HCT116 (cell line): ENCODE measurements at regions not wholly inside any gene's neighbourhood (a gene's known extent, or its start where the extent isn't known, plus 50 kb on each side); places are given as distances from the start of the nearest gene placed in this dataset.

Source experiments
- ATAC-seq: fragments of 200-7000 bp; cut with Tn5 transposase; 2 replicates; pipeline ENCODE4 v1.9.1; 2020; ENCODE audit warnings: mild to moderate bottlenecking, moderate library complexity
- BruUV-seq: library from RNA; stranded (reverse); fragments of 400-500 nt; replicated peaks from 2 replicates; lab custom pipeline; 2021; lab: Mats Ljungman, UMichigan
- CTCF ChIA-PET: fragments of 300-600 bp; sonication (Branson Sonifier 250); formaldehyde crosslinking; loops from one replicate; lab custom pipeline; 2021; ENCODE audit warnings: antibody characterized with exemption; lab: Charles Lee
- POLR2A ChIA-PET: fragments of 300-600, 350-600 bp; sonication (Branson Sonifier 250); formaldehyde crosslinking; loops from one replicate; lab custom pipeline; 2021; ENCODE audit warnings: antibody characterized with exemption; lab: Charles Lee
- RAD21 ChIA-PET, 2 experiments: fragments of 300-600 bp; sonication (Branson Sonifier 250); formaldehyde crosslinking; loops; one replicate each; lab custom pipeline; 2023; ENCODE audit warnings: low total read pairs in 2 of 2; ENCODE audit not compliant: uncharacterized antibody in 2 of 2, unreplicated experiment in 2 of 2, low non-redundant PET in 1 of 2; lab: Charles Lee
- DNase-seq: peaks from one replicate; pipeline ENCODE4 v3.0.0-alpha.2; 2010; ENCODE audit warnings: low read depth, low spot score
- H2AFZ ChIP-seq: fragments of 200-600 bp; shearing (Covaris generic), sonication (generic); 2 replicates; pipeline ENCODE4 v1.6.1; 2017; ENCODE audit warnings: low read depth, mixed run types, mixed read lengths, antibody characterized with exemption, low read length; ENCODE audit not compliant: poor library complexity, severe bottlenecking
- H3K27ac ChIP-seq: 2 replicates; pipeline ENCODE4 v1.5.1; 2012; ENCODE audit warnings: low read depth, low read length
- H3K27me3 ChIP-seq: fragments of 200-600 bp; sonication (generic); 2 replicates; pipeline ENCODE4 v1.6.1; 2016; ENCODE audit warnings: mixed run types, low read length, mixed read lengths; ENCODE audit not compliant: insufficient read depth
- H3K36me3 ChIP-seq, 2 experiments: fragments of 200-500 bp in 1 of 2; fragments of 200-600 bp in 1 of 2; sonication (Bioruptor generic) in 1 of 2; sonication (generic) in 1 of 2; 2 replicates each; pipeline versions ENCODE4 v1.5.1 to v1.6.1; 2014 to 2016; ENCODE audit warnings: low read length in 2 of 2, inconsistent platforms in 1 of 2, mixed read lengths in 1 of 2, mixed run types in 1 of 2; ENCODE audit not compliant: insufficient read depth in 2 of 2, control insufficient read depth in 1 of 2
- H3K4me1 ChIP-seq, 2 experiments: fragments of 200-600 bp in 1 of 2; sonication (generic) in 1 of 2; 2 replicates each; pipeline versions ENCODE4 v1.5.1 to v1.6.1; 2012 to 2017; ENCODE audit warnings: low read length in 2 of 2, inconsistent platforms in 1 of 2, mild to moderate bottlenecking in 1 of 2, mixed read lengths in 1 of 2, mixed run types in 1 of 2, moderate library complexity in 1 of 2; ENCODE audit not compliant: insufficient read depth in 2 of 2, control insufficient read depth in 1 of 2
- H3K4me2 ChIP-seq: fragments of 200-600 bp; sonication (generic); 2 replicates; pipeline ENCODE4 v1.6.1; 2017; ENCODE audit warnings: mixed run types, low read length, mixed read lengths
- H3K4me3 ChIP-seq, 2 experiments: fragments of 200-600 bp in 1 of 2; sonication (generic) in 1 of 2; replicated peaks in 1 of 2; 2 replicates each; pipeline ENCODE4 v1.5.1; 2011 to 2016; ENCODE audit warnings: low read length in 2 of 2, control low read depth in 1 of 2, low read depth in 1 of 2, mild to moderate bottlenecking in 1 of 2, mixed read lengths in 1 of 2, mixed run types in 1 of 2
- H3K79me2 ChIP-seq: fragments of 200-600 bp; sonication (generic); 2 replicates; pipeline ENCODE4 v1.6.1; 2017; ENCODE audit warnings: mild to moderate bottlenecking, mixed run types, low read length, moderate library complexity, mixed read lengths; ENCODE audit not compliant: insufficient read depth
- H3K9ac ChIP-seq: fragments of 200-600 bp; sonication (generic); 2 replicates; pipeline ENCODE4 v1.6.1; 2016; ENCODE audit warnings: low read length, mixed read lengths
- H3K9me2 ChIP-seq: fragments of 200-600 bp; sonication (generic), shearing (Covaris generic); 2 replicates; pipeline ENCODE4 v1.6.1; 2017; ENCODE audit warnings: mixed run types, mild to moderate bottlenecking, moderate library complexity; ENCODE audit not compliant: insufficient read depth
- H3K9me3 ChIP-seq, 2 experiments: fragments of 200-500 bp in 1 of 2; fragments of 200-600 bp in 1 of 2; sonication (Bioruptor generic) in 1 of 2; sonication (generic) in 1 of 2; 2 replicates each; pipeline ENCODE4 v1.6.1; 2014 to 2017; ENCODE audit warnings: low read length in 2 of 2, mixed read lengths in 2 of 2, inconsistent platforms in 1 of 2, low read depth in 1 of 2, mild to moderate bottlenecking in 1 of 2, mixed run types in 1 of 2, moderate library complexity in 1 of 2; ENCODE audit not compliant: control insufficient read depth in 1 of 2, insufficient read depth in 1 of 2
- H4K20me1 ChIP-seq: fragments of 200-600 bp; sonication (generic), shearing (Covaris generic); 2 replicates; pipeline ENCODE4 v1.6.1; 2017; ENCODE audit warnings: mixed run types, mild to moderate bottlenecking, moderate library complexity; ENCODE audit not compliant: insufficient read depth
- CTCF ChIP-seq, 3 experiments: fragments of 200-600 bp in 1 of 3; sonication (generic) in 1 of 3; IDR thresholded peaks in 2 of 3; conservative IDR thresholded peaks in 1 of 3; 2 replicates each; pipeline ENCODE4 v1.5.1; 2012 to 2017; ENCODE audit warnings: low read depth in 2 of 3, low read length in 2 of 3, antibody characterized with exemption in 1 of 3, borderline replicate concordance in 1 of 3, control low read depth in 1 of 3, mild to moderate bottlenecking in 1 of 3, mixed read lengths in 1 of 3, mixed run types in 1 of 3, moderate library complexity in 1 of 3; ENCODE audit not compliant: insufficient read depth in 1 of 3
- EZH2 ChIP-seq: fragments of 200-600 bp; sonication (generic); IDR thresholded peaks from 2 replicates; pipeline ENCODE4 v1.6.1; 2017; ENCODE audit warnings: antibody characterized with exemption, mixed run types
- EZH2phosphoT487 ChIP-seq: fragments of 200-600 bp; IDR thresholded peaks from 2 replicates; pipeline ENCODE4 v1.6.1; 2018; ENCODE audit warnings: antibody characterized with exemption, borderline replicate concordance
- JUND ChIP-seq: IDR thresholded peaks from 2 replicates; pipeline ENCODE4 v1.6.1; 2012
- POLR2A ChIP-seq: IDR thresholded peaks from 2 replicates; pipeline ENCODE4 v1.7.0; 2011; ENCODE audit warnings: borderline replicate concordance; ENCODE audit not compliant: insufficient read depth, insufficient read length; ENCODE audit errors: extremely low read depth
- REST ChIP-seq: IDR thresholded peaks from 2 replicates; pipeline ENCODE4 v1.6.1; 2012; ENCODE audit warnings: low read depth
- SRF ChIP-seq: IDR thresholded peaks from 2 replicates; pipeline ENCODE4 v1.6.1; 2012; ENCODE audit warnings: low read depth
- ZNF274 ChIP-seq: fragments of 200-500 bp; sonication (Bioruptor generic); IDR thresholded peaks from 2 replicates; pipeline ENCODE4 v1.6.1; 2014; ENCODE audit warnings: mild to moderate bottlenecking, low read depth, low read length, inconsistent platforms
- intact Hi-C: fragments of 100-400 bp; cut with micrococcal nuclease; formaldehyde crosslinking; loops from 2 replicates; pipeline ENCODE4 v1.10.0; 2022

GRCh38 chr16:22664561-22664997 is 149.4 kb upstream of the HS3ST2 start:
- no peak overlapping the region for H3K27ac ChIP-seq
- no peak overlapping the region for H3K4me2 ChIP-seq
- RAD21 ChIA-PET: no interaction called here
- TF ChIP-seq REST (no peak), POLR2A (no peak), ZNF274 (no peak), EZH2phosphoT487 (no peak), CTCF (IDR thresholded peaks at IDR 0.05 in 2 of 3, conservative IDR thresholded peaks at IDR 0.05 in 1 of 3; ENCODE audit: borderline replicate concordance in 1 of 3, insufficient read depth in 1 of 3, low read depth in 2 of 3, low read length in 2 of 3) (no peak), JUND (no peak), EZH2 (no peak), SRF (no peak)
- ATAC-seq (no peak), DNase-seq (no peak)
- H3K36me3 ChIP-seq: no peaks in the 10 kb centered on the region
- no peaks in the 10 kb centered on the region for H4K20me1 ChIP-seq
- peaks cover 54% of the 10 kb centered on the region for H3K27me3 ChIP-seq
- POLR2A ChIA-PET: no interaction called here
- H3K4me3 ChIP-seq: no peak overlapping the region
- no peaks in the 10 kb centered on the region for H3K9me3 ChIP-seq
- CTCF ChIA-PET: no interaction called here
- no TSS peak for BruUV-seq
- no peaks in the 10 kb centered on the region for H3K9me2 ChIP-seq
- no peaks in the 10 kb centered on the region for H3K79me2 ChIP-seq
- no peak overlapping the region for H2AFZ ChIP-seq
- intact Hi-C loops: no loop called here
- no peaks in the 10 kb centered on the region for H3K4me1 ChIP-seq
- H3K9ac ChIP-seq: no peak overlapping the region
